Lung microvascular endothelial cell (primary cell): ENCODE measurements at regions not wholly inside any gene's neighbourhood (a gene's known extent, or its start where the extent isn't known, plus 50 kb on each side); places are given as distances from the start of the nearest gene placed in this dataset.

ENCODE experiments used
- DNase-seq, 2 donors: peaks; one replicate each; pipeline versions ENCODE4 v3.0.0 to v3.0.0-alpha.2; 2010; ENCODE audit warnings: low read depth in 2 of 2

DNA sequence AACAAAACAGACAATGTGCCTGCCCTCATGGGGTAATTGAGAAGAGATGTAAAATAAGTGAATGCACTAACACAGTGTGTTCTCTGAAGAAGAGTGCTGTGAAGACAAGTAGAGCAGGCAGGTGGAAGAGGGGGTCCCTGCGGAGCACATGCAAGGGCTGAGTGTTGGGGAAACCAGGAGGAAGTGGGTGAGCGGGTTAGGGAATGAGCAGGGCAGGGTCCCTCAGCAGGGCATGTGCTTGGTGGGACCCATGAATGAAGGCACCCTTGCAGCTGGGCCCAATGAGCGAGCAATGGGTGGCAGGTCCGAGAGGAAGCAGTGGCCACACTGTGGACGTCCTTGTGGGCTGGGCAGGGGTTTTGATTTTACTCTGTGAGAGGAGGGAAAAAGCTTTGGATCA lies 376.6 kb upstream of the COBL start:
- no peak for DNase-seq

DNA sequence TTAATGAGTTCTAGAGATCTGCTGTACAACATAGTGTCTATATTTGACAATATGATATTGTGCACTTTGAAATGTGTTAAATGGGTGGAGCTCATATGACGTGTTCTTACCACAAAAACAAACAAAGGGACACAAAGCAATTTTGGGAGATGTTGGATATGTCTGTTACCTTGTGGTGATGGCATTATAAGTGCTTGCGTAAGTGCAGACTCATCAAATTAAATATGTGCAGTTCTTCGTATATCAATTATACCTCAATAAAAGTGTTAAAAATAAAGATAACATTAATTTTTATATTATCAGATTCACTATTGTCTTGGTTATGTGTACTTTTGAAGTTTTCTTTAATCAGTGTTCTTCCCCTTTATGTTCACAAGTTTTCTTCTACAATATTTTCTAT lies 372.9 kb upstream of the COBL start:
- no peak for DNase-seq

DNA sequence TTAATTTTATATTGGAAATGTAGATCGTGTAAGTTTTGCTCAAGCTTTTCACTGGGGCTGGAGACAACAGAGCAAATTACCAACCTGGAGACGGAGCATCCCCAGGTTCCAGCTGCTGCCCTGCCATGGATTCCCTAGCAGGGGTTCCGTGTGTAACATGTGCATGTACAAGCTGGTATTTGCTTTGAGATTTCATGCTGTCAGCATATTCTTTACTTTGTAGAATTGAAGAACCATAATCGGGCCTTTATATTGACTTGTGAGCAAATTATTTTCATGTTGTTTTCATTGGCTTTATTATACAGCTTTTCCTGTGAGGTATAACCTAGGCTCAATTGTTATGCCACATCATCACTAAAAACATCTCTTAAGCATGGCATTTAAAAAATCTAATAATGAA lies 369.2 kb upstream of the COBL start:
- no peak for DNase-seq

DNA sequence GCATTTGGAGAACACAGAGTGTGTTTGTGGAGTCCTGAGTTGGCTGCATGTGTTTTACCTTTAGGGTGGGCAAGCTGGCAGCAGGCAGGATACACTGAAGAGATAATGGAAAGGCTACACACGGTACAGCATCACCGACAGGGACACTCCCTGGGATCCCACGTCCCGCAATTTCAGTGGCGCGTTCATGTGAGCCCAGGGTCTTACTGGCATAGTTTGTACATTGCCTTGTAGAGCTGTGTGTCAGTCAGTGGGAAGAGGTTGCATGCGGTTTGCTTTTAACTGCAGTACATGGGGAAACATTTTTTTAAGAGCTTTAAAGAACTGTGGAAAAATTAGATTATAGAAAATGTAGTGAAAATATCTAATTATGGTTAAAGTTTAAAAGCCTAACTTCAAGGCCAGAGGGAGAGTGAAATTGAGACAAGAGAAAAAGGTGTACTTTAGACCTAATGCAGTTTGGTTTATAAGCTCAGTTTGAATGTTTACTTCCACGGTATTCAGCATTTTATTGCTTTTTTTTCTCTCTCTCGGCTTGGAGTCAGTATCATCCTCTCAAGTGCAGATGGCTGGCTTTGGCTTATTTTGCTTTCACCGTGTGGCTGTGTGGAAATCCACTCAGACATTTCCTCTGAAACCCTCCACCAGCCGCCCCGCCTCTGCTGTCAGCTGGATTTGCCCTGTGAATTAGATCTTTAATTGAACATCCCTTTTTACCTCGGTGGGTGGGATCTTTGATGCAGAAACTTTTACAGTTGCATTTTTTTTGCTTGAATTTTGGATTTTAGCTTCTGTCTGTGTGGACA lies 364.2 kb upstream of the COBL start:
- no peak for DNase-seq

DNA sequence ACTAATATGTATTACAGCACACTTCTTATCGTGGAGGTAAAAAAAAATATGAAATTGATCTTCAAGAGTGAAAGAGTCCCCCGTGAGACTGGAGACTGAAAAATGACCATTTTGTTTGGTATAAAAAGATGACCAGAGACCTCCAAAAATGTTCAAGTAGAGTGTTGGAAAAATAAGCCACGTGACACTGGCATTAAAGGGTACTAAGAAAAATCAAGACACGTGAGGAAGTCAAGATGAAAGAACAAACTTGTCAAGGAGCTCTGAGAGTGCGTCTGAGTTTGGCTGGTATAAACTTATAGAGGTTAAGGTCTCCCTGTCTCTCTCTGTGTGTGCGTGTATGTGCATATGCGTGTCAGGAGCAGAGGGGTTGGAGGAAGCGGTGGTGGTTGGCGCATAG lies 362.7 kb upstream of the COBL start:
- no peak for DNase-seq

DNA sequence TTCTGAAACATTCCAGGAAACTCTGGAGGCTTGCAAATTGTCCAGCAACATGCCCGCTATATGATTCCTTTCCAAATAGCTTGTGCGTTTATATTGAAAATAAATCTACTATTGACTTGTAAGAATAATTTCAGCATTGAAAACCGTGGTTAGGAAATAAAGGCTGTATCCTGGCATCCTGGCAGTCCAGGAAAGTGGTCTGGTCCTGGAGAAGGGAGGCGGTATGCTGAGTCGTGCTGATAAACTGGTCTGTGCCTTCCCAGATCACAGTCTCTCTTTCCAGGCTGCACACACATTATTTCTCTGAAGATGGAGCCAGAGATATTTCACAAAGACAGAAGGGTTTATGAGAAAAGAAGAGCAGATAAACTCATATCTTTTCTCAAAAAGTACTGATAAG lies 350.1 kb upstream of the COBL start:
- DNase-seq: no peak

DNA sequence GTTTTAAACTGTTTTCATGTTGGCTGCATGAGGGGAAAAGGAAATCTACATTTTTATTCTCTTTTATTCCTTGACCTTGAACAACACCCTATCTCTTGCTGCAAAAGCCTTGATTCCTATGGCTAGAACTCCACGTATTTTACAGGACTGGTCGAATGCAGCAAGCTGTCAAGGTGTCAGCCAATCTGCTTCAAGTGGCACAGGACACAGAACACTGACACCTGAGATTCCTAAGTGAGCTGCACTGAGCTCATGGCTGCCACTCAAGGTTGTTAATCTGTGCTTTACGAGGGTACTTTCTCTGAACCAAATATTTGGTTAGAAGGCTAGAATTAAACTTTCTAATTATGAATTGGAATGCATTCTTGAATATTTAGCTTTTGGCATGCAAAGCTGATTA lies 349.7 kb upstream of the COBL start:
- DNase-seq: no peak

DNA sequence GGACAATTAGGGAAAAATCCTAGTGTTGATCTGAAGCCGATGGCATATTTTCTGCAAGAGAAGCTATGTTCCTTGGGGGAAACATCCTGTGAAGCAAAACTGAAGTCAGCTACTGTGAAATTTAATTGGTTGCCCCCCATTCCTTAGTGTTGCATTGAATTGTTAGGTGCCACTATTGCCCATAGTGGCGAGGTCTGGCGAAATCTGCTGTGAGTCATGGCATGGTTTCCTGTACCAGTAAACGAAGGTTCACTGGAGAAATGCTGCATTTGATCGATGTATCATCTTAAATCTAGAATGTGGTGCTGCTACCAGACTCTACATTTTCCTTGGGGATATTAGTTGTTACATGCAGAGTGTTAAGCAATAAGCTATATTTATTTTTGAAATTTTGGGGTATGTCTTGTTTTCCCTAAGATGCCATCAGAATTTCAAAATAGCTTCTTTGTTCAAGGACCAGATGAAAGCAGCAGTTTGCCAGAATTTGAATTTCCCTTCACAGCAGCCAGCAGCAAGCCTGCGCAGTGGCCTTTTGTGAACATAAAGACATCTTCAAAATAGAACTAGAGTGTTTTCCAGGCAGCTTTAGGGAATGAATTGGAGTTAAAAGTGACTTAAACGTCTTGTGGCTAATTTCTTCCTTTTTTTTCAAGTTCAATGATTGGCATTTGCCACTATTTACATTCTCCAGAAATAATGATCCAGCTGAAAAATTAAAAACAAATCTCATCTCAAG lies 348.6 kb upstream of the COBL start:
- no peak for DNase-seq

DNA sequence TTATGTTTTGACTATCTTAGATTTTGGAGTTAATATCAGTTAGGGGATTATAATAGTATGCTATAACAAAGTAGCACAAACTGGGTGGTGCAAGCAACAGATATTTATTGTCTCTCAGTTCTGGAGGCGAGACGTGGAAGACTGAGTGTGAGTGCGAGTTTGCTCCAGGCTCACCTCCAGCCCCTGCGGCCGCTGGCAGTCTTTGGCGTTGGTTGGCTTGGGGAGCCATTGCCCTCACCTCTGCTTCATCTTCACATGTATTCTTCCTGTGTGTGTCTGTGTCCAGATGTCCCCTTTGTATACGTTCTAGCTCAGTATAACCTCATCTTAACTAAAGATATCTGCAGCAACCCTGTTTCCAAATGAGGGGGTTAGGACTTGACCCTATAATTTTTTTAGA lies 343.9 kb upstream of the COBL start:
- no peak for DNase-seq

DNA sequence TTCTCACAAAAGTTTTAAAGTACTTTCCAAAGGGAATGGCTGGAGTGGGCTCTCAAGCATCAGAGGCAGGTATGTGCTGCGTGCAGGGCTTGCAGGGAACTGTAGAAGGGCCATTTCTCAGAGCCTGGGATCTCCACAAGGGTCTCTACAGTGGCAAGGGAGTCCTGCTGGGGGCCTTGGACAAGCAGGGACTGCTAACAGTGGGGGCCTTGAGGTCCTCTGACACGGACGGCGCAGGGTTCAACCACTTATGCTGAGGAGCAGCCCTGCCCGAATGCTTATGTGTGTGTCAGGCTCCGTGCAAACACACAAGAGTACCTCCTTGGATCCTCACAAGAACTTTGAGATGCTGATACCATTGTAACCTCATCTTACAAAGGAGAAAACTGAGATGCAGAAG lies 342.1 kb upstream of the COBL start:
- no peak for DNase-seq

DNA sequence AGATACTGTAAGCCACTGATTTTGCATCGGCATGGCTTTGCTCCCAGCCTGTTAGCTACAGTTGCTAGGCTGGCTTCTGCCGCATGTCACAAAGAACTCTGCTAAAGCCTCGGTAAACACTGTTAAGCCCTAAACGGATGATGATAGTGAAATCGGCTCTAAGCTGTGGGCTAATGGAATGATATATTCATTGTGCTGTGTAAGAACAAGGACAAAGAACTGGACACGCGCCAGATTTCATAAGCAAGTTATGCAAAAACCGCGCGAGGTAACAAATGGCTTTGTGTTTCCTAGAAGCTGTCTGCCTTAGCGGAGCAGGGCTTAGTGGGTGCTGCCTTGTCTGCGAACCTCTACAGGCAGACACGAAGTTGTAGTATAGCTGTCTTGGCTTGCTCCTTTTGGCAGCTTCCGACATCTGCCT lies 331.3 kb upstream of the COBL start:
- DNase-seq: no peak

DNA sequence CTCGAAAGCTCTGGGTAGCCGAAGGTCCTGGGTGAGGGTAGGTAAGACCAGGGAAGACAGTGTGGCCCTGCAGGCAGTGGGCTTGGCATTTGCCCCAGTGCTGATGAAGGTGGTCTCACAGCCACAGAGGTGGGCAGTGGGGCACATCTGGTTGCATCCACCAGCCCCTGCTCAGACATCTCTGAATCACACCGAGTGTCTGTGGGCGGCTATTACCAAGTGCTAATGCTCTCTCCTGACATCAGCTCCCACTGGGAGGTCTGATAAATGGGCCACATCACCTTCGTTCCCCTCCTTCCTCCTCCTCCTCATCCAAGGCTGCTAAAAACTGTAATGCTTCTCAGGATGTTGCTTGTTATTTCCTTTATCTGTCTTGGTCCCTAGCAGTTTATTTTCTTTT lies 330.9 kb upstream of the COBL start:
- DNase-seq: no peak

DNA sequence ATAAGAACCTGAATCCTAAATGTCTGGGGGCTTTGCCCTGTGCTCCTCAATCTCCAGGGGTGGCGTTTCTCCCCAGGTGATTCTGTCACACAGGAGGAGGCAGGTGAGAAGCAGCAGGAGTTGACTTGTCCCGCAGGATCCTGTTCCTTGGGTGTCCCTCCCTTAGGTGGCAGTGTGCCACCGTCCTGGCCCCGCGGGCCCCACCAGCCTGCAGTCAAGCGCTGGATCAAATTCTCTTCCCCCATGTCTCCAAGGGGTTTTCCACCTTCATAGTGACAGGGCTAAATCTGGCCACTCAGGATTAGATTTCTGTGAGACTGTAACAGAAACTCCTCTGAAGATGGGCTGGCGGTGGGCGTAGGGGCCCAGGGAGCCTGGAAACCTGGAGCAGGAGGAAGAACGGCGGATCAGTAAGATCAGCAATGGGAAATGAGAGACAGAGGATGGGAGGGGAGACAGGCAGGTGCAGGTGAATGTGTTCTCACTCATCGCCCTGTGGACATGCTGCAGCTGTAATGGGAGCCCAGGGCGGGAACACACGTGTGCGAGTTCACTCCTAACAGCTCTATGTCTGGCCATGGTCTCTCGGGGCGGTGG lies 329.2 kb upstream of the COBL start:
- DNase-seq: no peak

DNA sequence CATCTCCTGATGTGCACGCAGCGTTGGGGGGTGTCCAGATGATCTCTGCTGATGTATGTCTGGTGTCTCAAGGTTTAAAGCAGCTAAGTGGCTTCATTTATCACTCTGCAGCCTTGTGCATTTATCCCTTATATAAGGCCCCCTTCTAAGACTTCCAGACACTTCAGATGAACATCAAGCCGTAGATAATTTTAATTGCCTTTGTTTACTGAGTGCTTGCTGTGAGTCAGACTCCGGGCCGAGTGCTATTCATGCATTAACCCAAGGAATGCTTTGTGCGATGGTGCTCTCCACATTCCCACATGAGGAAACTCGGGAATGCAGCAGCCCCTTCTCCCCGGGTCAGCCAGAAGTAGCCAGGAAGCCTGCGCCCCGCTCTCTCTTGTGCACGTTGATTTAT lies 328.6 kb upstream of the COBL start:
- no peak for DNase-seq

DNA sequence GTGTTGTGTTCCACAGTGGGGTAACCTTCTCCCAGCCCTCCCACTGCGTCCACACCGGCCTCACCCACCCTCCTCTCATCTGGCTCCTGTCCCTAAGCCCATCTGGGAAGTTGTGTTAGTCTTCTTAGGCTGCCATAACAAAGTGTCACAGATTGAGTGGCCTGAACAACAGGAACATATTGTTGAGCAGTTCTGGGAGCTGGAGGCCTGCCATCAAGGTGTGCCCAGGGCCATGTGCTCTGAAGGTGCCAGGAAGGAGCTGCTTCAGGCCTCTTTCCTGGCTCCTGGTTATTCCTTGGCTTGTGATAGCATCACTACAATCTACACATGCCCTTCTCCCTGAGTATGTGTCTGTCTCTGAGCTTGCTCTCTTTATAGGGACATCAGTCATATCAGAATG lies 327.6 kb upstream of the COBL start:
- no peak for DNase-seq

DNA sequence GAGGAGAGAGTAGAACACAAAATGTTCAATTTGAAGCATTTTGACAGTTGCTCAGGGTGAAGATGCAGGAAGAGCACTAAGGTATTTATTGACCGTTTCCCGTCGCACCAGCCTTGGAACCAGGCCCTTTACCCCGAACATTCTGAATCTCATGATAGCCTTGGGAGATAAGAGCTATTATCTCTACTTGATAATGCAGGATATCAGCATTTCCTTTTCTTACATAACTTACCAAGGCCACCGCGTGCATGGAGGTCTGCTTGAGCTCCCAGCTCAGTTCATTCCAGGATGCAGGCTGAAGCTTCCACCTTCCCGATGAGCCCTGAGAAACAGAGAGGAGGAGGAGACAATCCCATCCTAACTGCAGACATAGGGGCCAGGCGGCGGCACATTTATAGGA lies 324.2 kb upstream of the COBL start:
- no peak for DNase-seq

DNA sequence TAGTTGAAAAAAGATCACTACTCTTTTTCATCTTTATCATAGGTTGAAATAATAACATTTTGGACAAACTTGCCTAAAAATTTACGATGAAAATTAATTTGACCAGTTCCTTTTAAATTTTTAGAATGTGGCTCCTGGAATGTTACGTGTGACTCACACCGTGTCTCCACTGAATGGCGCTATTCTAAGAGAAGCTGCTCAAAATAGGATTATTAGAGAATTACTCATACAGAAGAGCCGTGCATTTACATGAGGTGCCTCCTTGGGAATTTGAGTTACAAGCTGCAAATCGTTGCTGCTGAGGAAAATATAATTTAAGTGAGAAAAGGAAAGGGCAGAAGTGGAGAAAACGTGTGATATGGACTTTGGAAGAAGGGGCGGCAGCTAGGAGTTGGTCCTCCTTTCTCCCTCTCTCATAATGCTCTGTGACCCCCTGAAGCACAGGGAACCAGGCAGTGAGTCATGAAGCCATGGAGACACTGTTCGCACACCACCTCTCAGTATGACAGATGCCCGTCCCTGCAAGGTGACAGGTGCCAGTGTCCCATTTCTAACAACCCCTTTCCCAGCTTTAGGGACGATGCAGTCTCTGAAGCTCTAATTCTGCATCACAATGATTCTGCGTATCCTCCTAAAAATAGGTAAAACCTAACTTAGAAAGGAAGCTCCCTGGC lies 323.2 kb upstream of the COBL start:
- no peak for DNase-seq

DNA sequence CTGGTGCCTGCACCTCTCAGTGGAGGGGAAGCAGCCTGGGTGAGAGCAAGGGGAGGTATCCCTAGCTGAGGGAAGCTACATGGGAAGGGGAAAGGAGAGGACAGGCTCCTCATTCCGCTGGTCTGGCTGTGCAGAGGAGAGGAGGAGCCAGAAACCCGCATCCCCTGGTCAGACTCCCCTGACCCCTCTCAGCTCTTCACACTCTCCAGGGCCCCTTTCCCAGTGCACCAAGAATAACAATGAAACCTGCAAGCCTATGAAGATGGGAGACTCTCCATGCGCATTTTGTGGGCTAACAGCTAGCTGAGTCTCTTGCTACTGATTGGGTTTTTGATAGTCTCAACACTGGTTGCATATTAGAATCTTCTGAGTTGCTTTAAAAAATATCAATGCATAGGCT lies 319.9 kb upstream of the COBL start:
- DNase-seq: no peak

DNA sequence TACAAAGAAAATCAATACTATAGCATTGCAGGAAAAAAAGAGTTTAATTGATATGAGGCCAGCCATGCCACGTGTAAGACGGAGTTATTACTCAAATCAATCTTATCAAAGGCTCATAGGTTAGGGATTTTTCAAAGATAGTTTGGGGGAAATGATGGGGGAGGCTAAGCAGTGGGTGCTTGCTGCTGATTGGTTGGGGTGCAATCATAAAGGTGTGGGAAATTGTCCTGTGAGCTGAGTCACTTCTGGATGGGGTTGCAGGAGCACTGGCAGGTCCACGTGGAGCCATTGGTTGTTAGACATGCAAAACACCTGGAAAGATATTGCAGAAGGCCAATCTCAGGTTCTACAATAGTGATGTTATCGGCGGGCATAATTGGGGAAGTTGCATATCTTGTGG lies 319.2 kb upstream of the COBL start:
- DNase-seq: no peak

DNA sequence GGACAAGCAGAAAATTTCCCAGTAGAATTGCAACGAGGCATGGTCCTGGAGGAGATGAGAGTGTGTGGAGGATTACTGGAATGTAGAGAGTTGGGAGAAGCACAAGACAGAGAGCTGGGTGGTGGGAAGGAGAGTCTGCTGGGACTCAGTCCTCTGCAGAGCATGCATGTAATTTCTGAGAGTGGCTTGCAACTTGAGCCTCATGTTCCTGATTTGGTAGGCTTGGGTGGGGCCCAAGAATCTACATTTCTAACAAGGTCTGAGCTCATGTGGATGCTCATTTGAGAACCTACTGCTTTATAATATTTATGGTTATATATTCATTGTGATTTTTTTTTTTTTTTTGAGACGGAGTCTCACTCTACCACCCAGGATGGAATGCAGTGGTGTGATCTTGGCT lies 317.9 kb upstream of the COBL start:
- DNase-seq: no peak

DNA sequence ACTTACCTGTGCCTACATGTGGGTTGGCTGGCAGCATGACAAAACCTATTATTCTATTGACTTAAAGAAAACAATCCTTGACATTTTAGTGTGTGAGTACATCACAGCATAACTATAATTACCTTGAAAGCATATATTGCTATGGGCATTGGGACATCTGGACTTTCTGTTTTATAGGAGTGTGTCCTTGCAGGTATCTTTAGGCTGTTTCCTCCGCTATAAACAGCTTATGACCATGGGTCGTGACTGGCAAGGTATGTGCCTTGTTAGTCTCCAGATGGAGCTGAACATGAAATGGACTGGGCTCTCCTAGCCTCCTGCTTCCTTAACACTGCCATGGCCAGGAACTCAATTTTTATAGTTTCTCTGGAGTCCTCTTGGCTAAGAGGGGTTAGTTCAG lies 317.4 kb upstream of the COBL start:
- DNase-seq: no peak

DNA sequence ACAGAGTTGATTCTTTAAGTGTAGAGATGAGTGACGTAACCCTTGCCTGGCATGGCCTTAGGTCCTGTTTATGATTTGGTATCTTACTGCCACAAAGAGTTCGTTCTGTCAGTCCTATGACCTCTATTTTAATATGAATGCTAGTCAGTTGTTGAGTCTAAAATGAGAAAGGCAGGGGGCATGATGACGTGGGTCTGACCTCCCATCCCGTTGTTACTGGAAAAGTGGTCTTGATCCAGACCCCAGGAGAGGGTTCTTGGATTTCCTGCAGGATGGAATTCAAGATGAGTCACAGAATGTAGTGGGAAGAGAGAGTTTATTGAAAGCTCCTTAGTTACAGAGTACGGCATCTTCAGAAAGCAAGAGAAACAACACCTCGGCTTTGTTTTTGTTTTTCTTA lies 317.0 kb upstream of the COBL start:
- DNase-seq: no peak
